IMR-90 (cell line): ENCODE measurements at regions not wholly inside any gene's neighbourhood (a gene's known extent, or its start where the extent isn't known, plus 50 kb on each side); places are given as distances from the start of the nearest gene placed in this dataset.

Experiments used
- ATAC-seq: fragments of 200-7000 bp; cut with Tn5 transposase; 2 replicates; pipeline ENCODE4 v1.9.1; 2020; ENCODE audit warnings: low read depth, mild to moderate bottlenecking, moderate library complexity
- BruUV-seq: library from RNA; stranded (reverse); fragments of 400-500 nt; replicated peaks from 2 replicates; lab custom pipeline; 2021; lab: Mats Ljungman, UMichigan
- CTCF ChIA-PET: fragments of 300-600 bp; formaldehyde crosslinking; extraction: SDS; loops from one replicate; lab custom pipeline; 2021; ENCODE audit warnings: antibody characterized with exemption; lab: Yijun Ruan, JAX
- POLR2A ChIA-PET: fragments of 300-600 bp; sonication (Branson Sonifier 250); formaldehyde crosslinking; loops from one replicate; lab custom pipeline; 2022; ENCODE audit warnings: antibody characterized with exemption; ENCODE audit not compliant: unreplicated experiment; lab: Charles Lee
- DNase-seq: peaks from one replicate; pipeline ENCODE4 v3.0.0; 2013
- H2AFZ ChIP-seq: replicated peaks from 2 replicates; pipeline ENCODE3; 2013; ENCODE audit warnings: low read length, mild to moderate bottlenecking; ENCODE audit not compliant: poor library complexity
- H2AK5ac ChIP-seq: 2 replicates; pipeline ENCODE4 v1.6.1; 2013; ENCODE audit warnings: low read depth, low read length, inconsistent platforms
- H2AK9ac ChIP-seq: replicated peaks from 2 replicates; pipeline ENCODE3; 2013; ENCODE audit warnings: mild to moderate bottlenecking, low read depth, low read length, moderate library complexity; ENCODE audit not compliant: poor library complexity
- H2BK120ac ChIP-seq: 2 replicates; pipeline ENCODE4 v1.6.1; 2013; ENCODE audit warnings: low read depth, low read length, inconsistent platforms
- H2BK15ac ChIP-seq: 3 replicates; pipeline ENCODE4 v1.6.1; 2013; ENCODE audit warnings: low read depth, low read length, inconsistent platforms
- H2BK20ac ChIP-seq: 2 replicates; pipeline ENCODE4 v1.6.1; 2013; ENCODE audit warnings: low read depth, mild to moderate bottlenecking, inconsistent platforms, low read length, moderate library complexity
- H2BK5ac ChIP-seq: 2 replicates; pipeline ENCODE4 v1.6.1; 2013; ENCODE audit warnings: mild to moderate bottlenecking, low read depth, low read length, inconsistent platforms; ENCODE audit not compliant: poor library complexity, severe bottlenecking
- H3K14ac ChIP-seq: replicated peaks from 2 replicates; pipeline ENCODE4 v1.6.1; 2013; ENCODE audit warnings: low read depth, low read length, inconsistent platforms
- H3K18ac ChIP-seq: 2 replicates; pipeline ENCODE4 v1.6.1; 2013; ENCODE audit warnings: low read depth, low read length, control low read depth
- H3K23ac ChIP-seq: 2 replicates; pipeline ENCODE4 v1.6.1; 2013; ENCODE audit warnings: low read depth, low read length, inconsistent platforms
- H3K27ac ChIP-seq: 2 replicates; pipeline ENCODE4 v1.5.1; 2013; ENCODE audit warnings: mild to moderate bottlenecking, control low read depth, low read length; ENCODE audit not compliant: insufficient read depth
- H3K27me3 ChIP-seq: 2 replicates; pipeline ENCODE4 v1.6.1; 2013; ENCODE audit warnings: low read length; ENCODE audit not compliant: control insufficient read depth, insufficient read depth
- H3K36me3 ChIP-seq: 2 replicates; pipeline ENCODE4 v1.6.1; 2013; ENCODE audit warnings: low read length, mixed read lengths; ENCODE audit not compliant: control insufficient read depth, insufficient read depth
- H3K4ac ChIP-seq: 2 replicates; pipeline ENCODE4 v1.6.1; 2013; ENCODE audit warnings: low read depth, low read length, inconsistent platforms
- H3K4me1 ChIP-seq: 2 replicates; pipeline ENCODE4 v1.6.1; 2013; ENCODE audit warnings: low read length, mixed read lengths; ENCODE audit not compliant: control insufficient read depth, insufficient read depth
- H3K4me2 ChIP-seq: 2 replicates; pipeline ENCODE4 v1.6.1; 2013; ENCODE audit warnings: low read depth, mild to moderate bottlenecking, control low read depth, low read length, moderate library complexity
- H3K4me3 ChIP-seq: 2 replicates; pipeline ENCODE4 v1.5.1; 2013; ENCODE audit warnings: low read depth, mild to moderate bottlenecking, control low read depth, low read length, moderate library complexity; ENCODE audit not compliant: insufficient read depth
- H3K56ac ChIP-seq: 2 replicates; pipeline ENCODE4 v1.6.1; 2013; ENCODE audit warnings: low read length, inconsistent platforms; ENCODE audit not compliant: insufficient read depth; ENCODE audit errors: extremely low read depth
- H3K79me1 ChIP-seq, 2 experiments: 2 replicates each; pipeline ENCODE4 v1.6.1; 2013; ENCODE audit warnings: low read length in 2 of 2, inconsistent platforms in 1 of 2, low read depth in 1 of 2
- H3K9ac ChIP-seq: 2 replicates; pipeline ENCODE4 v1.6.1; 2013; ENCODE audit warnings: low read depth, low read length, control low read depth
- H3K9me1 ChIP-seq: 2 replicates; pipeline ENCODE4 v1.6.1; 2013; ENCODE audit warnings: low read length, inconsistent platforms; ENCODE audit not compliant: insufficient read depth
- H3K9me3 ChIP-seq: 2 replicates; pipeline ENCODE4 v1.6.1; 2013; ENCODE audit warnings: low read length; ENCODE audit not compliant: control insufficient read depth, insufficient read depth
- H4K20me1 ChIP-seq: 2 replicates; pipeline ENCODE4 v1.6.1; 2013; ENCODE audit warnings: low read length, inconsistent platforms; ENCODE audit not compliant: insufficient read depth
- H4K5ac ChIP-seq: 2 replicates; pipeline ENCODE4 v1.6.1; 2013; ENCODE audit warnings: mild to moderate bottlenecking, low read depth, low read length, control low read depth
- H4K8ac ChIP-seq, 2 experiments: 2 replicates each; pipeline ENCODE4 v1.6.1; 2013; ENCODE audit warnings: low read depth in 2 of 2, low read length in 2 of 2, control low read depth in 1 of 2, inconsistent platforms in 1 of 2
- H4K91ac ChIP-seq: 2 replicates; pipeline ENCODE4 v1.6.1; 2013; ENCODE audit warnings: low read depth, low read length, inconsistent platforms; ENCODE audit not compliant: insufficient read depth
- MAZ ChIP-seq: IDR thresholded peaks from 2 replicates; pipeline ENCODE4 v1.6.1; 2012; ENCODE audit warnings: low read depth, mild to moderate bottlenecking, low read length, improper control_type of control experiment, moderate library complexity, borderline replicate concordance
- SMC3 ChIP-seq: fragments of 150-350 bp; IDR thresholded peaks from 2 replicates; pipeline ENCODE4 v1.6.1; 2016; ENCODE audit warnings: low read depth, mild to moderate bottlenecking, antibody characterized with exemption, low read length, moderate library complexity
- WGBS, 2 experiments: methylation state at CpG; one replicate each; pipeline versions ENCODE4 v1.1.5 to v1.1.7; 2013; ENCODE audit warnings: missing lambda C conversion rate in 2 of 2; ENCODE audit not compliant: insufficient read length in 1 of 2; ENCODE audit errors: extremely low coverage in 2 of 2; 5-methylcytosine and 5-hydroxymethylcytosine counted together
- dilution Hi-C: fragments of 300-500 bp; cut with HindIII; formaldehyde crosslinking; loops from one replicate; pipeline ENCODE4 v1.14.3; 2018; ENCODE audit warnings: low sequenced_read_pairs; ENCODE audit not compliant: unreplicated experiment
- in situ Hi-C: fragments of 300-500 bp; cut with MboI; formaldehyde crosslinking; loops from 3 replicates; pipeline ENCODE4 v1.14.3; 2019; ENCODE audit warnings: low sequenced_read_pairs, inconsistent platforms, mixed read lengths
- intact Hi-C: fragments of 100-400 bp; cut with micrococcal nuclease; formaldehyde crosslinking; loops from 2 replicates; pipeline ENCODE4 v1.10.0; 2022

DNA sequence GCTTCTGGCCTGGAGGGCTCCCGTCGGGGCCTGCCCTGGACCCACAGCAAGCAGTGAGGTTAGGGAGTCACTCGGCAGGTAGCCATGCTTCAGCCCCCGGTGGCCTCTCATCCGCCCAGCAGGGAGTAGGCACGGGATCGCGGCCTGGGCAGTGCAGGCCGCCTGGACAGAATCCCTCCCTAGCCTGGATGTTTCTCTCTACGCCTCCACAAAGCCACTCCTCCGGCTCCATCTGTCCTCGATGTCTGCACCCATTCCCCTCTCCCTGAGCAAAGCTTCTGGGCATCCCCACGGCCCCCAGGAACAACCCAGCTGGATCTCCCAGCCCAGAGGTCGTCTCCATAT is 145.2 kb downstream of the RBFOX3 start:
- H3K23ac ChIP-seq, result no peak overlapping the region
- no peak overlapping the region for H2BK20ac ChIP-seq
- H3K4me2 ChIP-seq, result no peak overlapping the region
- no TSS peak for BruUV-seq
- H4K8ac ChIP-seq, result no peak overlapping the region
- TF ChIP-seq SMC3 (no peak), MAZ (no peak)
- no peak overlapping the region for H3K4me3 ChIP-seq
- ATAC-seq (no peak), DNase-seq (no peak)
- H3K18ac ChIP-seq, result no peak overlapping the region
- no peak overlapping the region for H4K91ac ChIP-seq
- no peak overlapping the region for H2AK5ac ChIP-seq
- no peaks in the 10 kb centered on the region for H3K36me3 ChIP-seq
- H4K5ac ChIP-seq, result no peak overlapping the region
- no peak overlapping the region for H2BK120ac ChIP-seq
- no peaks in the 10 kb centered on the region for H3K9me1 ChIP-seq
- no peak overlapping the region for H3K27ac ChIP-seq
- H3K14ac ChIP-seq, result no peak overlapping the region
- no peak overlapping the region for H2AFZ ChIP-seq
- no peak overlapping the region for H2AK9ac ChIP-seq
- CTCF ChIA-PET, result no interaction called here
- intact Hi-C loops, result no loop called here
- no peak overlapping the region for H2BK15ac ChIP-seq
- POLR2A ChIA-PET, result no interaction called here
- H3K79me1 ChIP-seq, result no peaks in the 10 kb centered on the region
- no peak overlapping the region for H3K4ac ChIP-seq
- dilution Hi-C loops, result no loop called here
- no peaks in the 10 kb centered on the region for H4K20me1 ChIP-seq
- no peak overlapping the region for H2BK5ac ChIP-seq
- H3K9ac ChIP-seq, result no peak overlapping the region
- no peaks in the 10 kb centered on the region for H3K9me3 ChIP-seq
- in situ Hi-C loops, result no loop called here
- 41% methylated on average over 5 of the region's 14 CpGs; no CpG with 5 or more reads in 1 of the 2 experiments for WGBS, 2 experiments
- no peak overlapping the region for H3K56ac ChIP-seq
- no peaks in the 10 kb centered on the region for H3K27me3 ChIP-seq
- H3K4me1 ChIP-seq, result no peaks in the 10 kb centered on the region
